ENCODE measurements at regions not wholly inside any gene's neighbourhood (a gene's known extent, or its start where the extent isn't known, plus 50 kb on each side); places are given as distances from the start of the nearest gene placed in this dataset.
"Not testable (repeated sequence)": the region's sequence is repeated elsewhere in the genome, so short reads cannot be mapped to it uniquely, and the experiment has no call there.

GRCh38 chr7:25454020-25454419, 225.7 kb upstream of the NPVF start:
- no peak for DNase-seq (ENCODE audit: low read depth)

GRCh38 chr7:25454562-25455041, 226.3 kb upstream of the NPVF start:
- DNase-seq (ENCODE audit: low read depth): peak; percentile 63

- DNase-seq (ENCODE audit: low read depth): peak; percentile 33
Observed at GRCh38 chr7:25455683-25456251, 227.5 kb upstream of the NPVF start.

GRCh38 chr7:25456467-25457171, 228.3 kb upstream of the NPVF start:
- DNase-seq (ENCODE audit: low read depth): no peak

- no peak for DNase-seq (ENCODE audit: low read depth)
Observed at GRCh38 chr7:25459057-25459456, 230.8 kb upstream of the NPVF start.

- DNase-seq (ENCODE audit: low read depth): no peak
Observed at GRCh38 chr7:25460433-25460832, 232.1 kb upstream of the NPVF start.

GRCh38 chr7:25469669-25470068, 241.4 kb upstream of the NPVF start:
- DNase-seq (ENCODE audit: low read depth): no peak

- no peak for DNase-seq (ENCODE audit: low read depth)
Observed at GRCh38 chr7:25476863-25477499, 248.7 kb upstream of the NPVF start.

GRCh38 chr7:25478221-25478620, 249.9 kb upstream of the NPVF start:
- DNase-seq (ENCODE audit: low read depth): not testable (repeated sequence)

- DNase-seq (ENCODE audit: low read depth): peak; percentile 36
Observed at GRCh38 chr7:25478925-25479324, 250.6 kb upstream of the NPVF start.

- DNase-seq (ENCODE audit: low read depth): no peak
Observed at GRCh38 chr7:25481891-25482290, 253.6 kb upstream of the NPVF start.

GRCh38 chr7:25482631-25483030, 254.3 kb upstream of the NPVF start:
- no peak for DNase-seq (ENCODE audit: low read depth)

GRCh38 chr7:25485026-25485425, 256.7 kb upstream of the NPVF start:
- no peak for DNase-seq (ENCODE audit: low read depth)

GRCh38 chr7:25486656-25487055, 258.4 kb upstream of the NPVF start:
- DNase-seq (ENCODE audit: low read depth): no peak

GRCh38 chr7:25493805-25494366, 265.6 kb upstream of the NPVF start:
- no peak for DNase-seq (ENCODE audit: low read depth)

- DNase-seq (ENCODE audit: low read depth): no peak
Observed at GRCh38 chr7:25494896-25495295, 266.6 kb upstream of the NPVF start.

GRCh38 chr7:25495342-25496250, 267.3 kb upstream of the NPVF start:
- no peak for DNase-seq (ENCODE audit: low read depth)

- DNase-seq (ENCODE audit: low read depth): no peak
Observed at GRCh38 chr7:25496476-25497368, 268.4 kb upstream of the NPVF start.

- DNase-seq (ENCODE audit: low read depth): no peak
Observed at GRCh38 chr7:25500393-25500921, 272.2 kb upstream of the NPVF start.

- no peak for DNase-seq (ENCODE audit: low read depth)
Observed at GRCh38 chr7:25503306-25503705, 275.0 kb upstream of the NPVF start.

Measured in Daoy (cell line).